Liver (tissue), 7 donors: ENCODE measurements at regions not wholly inside any gene's neighbourhood (a gene's known extent, or its start where the extent isn't known, plus 50 kb on each side); places are given as distances from the start of the nearest gene placed in this dataset.

ENCODE experiments used
- DNase-seq: peaks from one replicate; pipeline ENCODE4 v3.0.0-alpha.2; 2017; ENCODE audit warnings: low spot score
- H3K27ac ChIP-seq, 2 donors: one replicate each; pipeline ENCODE4 v1.7.0; 2013; ENCODE audit warnings: inconsistent platforms in 2 of 2, low read length in 2 of 2, control low read depth in 1 of 2, low read depth in 1 of 2, mild to moderate bottlenecking in 1 of 2
- H3K27me3 ChIP-seq, 4 donors: one replicate each; pipeline versions ENCODE4 v1.6.1 to v1.7.0; 2013; ENCODE audit warnings: low read length in 3 of 4, inconsistent platforms in 1 of 4, mild to moderate bottlenecking in 1 of 4, moderate library complexity in 1 of 4; ENCODE audit not compliant: control insufficient read depth in 4 of 4, insufficient read depth in 4 of 4
- H3K36me3 ChIP-seq, 4 donors: one replicate each; pipeline versions ENCODE4 v1.6.1 to v1.7.0; 2013; ENCODE audit warnings: low read length in 3 of 4, mild to moderate bottlenecking in 3 of 4, low read depth in 1 of 4, moderate library complexity in 1 of 4; ENCODE audit not compliant: control insufficient read depth in 4 of 4, insufficient read depth in 3 of 4
- H3K4me1 ChIP-seq, 4 donors: one replicate each; pipeline versions ENCODE4 v1.6.1 to v1.7.0; 2013; ENCODE audit warnings: low read length in 3 of 4, mild to moderate bottlenecking in 3 of 4, moderate library complexity in 1 of 4; ENCODE audit not compliant: control insufficient read depth in 4 of 4, insufficient read depth in 4 of 4
- H3K4me3 ChIP-seq, 3 donors: one replicate each; pipeline versions ENCODE4 v1.6.1 to v1.7.0; 2013; ENCODE audit warnings: low read length in 3 of 3, control low read depth in 1 of 3, low read depth in 1 of 3, mild to moderate bottlenecking in 1 of 3
- H3K9ac ChIP-seq, 2 donors: one replicate each; pipeline ENCODE4 v1.7.0; 2013; ENCODE audit warnings: low read length in 2 of 2, mild to moderate bottlenecking in 2 of 2, moderate library complexity in 2 of 2, control low read depth in 1 of 2, low read depth in 1 of 2
- H3K9me3 ChIP-seq, 4 donors: one replicate each; pipeline versions ENCODE4 v1.6.1 to v1.7.0; 2013; ENCODE audit warnings: low read length in 3 of 4; ENCODE audit not compliant: control insufficient read depth in 4 of 4
- ATF3 ChIP-seq: IDR thresholded peaks from 2 replicates; pipeline ENCODE4 v1.6.1; 2016; ENCODE audit warnings: antibody characterized with exemption
- EGR1 ChIP-seq, 2 donors: IDR thresholded peaks; 2 replicates each; pipeline ENCODE4 v1.6.1; 2016 to 2018; ENCODE audit warnings: antibody characterized with exemption in 2 of 2, low read depth in 2 of 2
- FOXA1 ChIP-seq: IDR thresholded peaks from 2 replicates; pipeline ENCODE4 v1.6.1; 2016; ENCODE audit warnings: antibody characterized with exemption
- FOXA2 ChIP-seq: IDR thresholded peaks from 2 replicates; pipeline ENCODE4 v1.6.1; 2016; ENCODE audit warnings: antibody characterized with exemption
- GABPA ChIP-seq, 2 donors: IDR thresholded peaks in 1 of 2; conservative IDR thresholded peaks in 1 of 2; 2 replicates each; pipeline ENCODE4 v1.6.1; 2016; ENCODE audit warnings: antibody characterized with exemption in 2 of 2, mild to moderate bottlenecking in 1 of 2, moderate library complexity in 1 of 2
- HNF4A ChIP-seq, 2 donors: conservative IDR thresholded peaks; 2 replicates each; pipeline ENCODE4 v1.6.1; 2016; ENCODE audit warnings: antibody characterized with exemption in 2 of 2, mild to moderate bottlenecking in 2 of 2
- HNF4G ChIP-seq: IDR thresholded peaks from 2 replicates; pipeline ENCODE4 v1.6.1; 2016; ENCODE audit warnings: antibody characterized with exemption
- JUND ChIP-seq, 2 donors: IDR thresholded peaks; 2 replicates each; pipeline ENCODE4 v1.6.1; 2016; ENCODE audit warnings: antibody characterized with exemption in 2 of 2
- NR2F2 ChIP-seq: IDR thresholded peaks from 2 replicates; pipeline ENCODE4 v1.6.1; 2016; ENCODE audit warnings: antibody characterized with exemption
- RAD21 ChIP-seq, 2 donors: IDR thresholded peaks; 2 replicates each; pipeline ENCODE4 v1.6.1; 2016; ENCODE audit warnings: antibody characterized with exemption in 2 of 2, mild to moderate bottlenecking in 2 of 2
- REST ChIP-seq: IDR thresholded peaks from 2 replicates; pipeline ENCODE4 v1.6.1; 2016; ENCODE audit warnings: antibody characterized with exemption, mild to moderate bottlenecking
- RXRA ChIP-seq, 2 donors: IDR thresholded peaks; 2 replicates each; pipeline ENCODE4 v1.6.1; 2017 to 2018; ENCODE audit warnings: antibody characterized with exemption in 2 of 2, mild to moderate bottlenecking in 1 of 2
- SP1 ChIP-seq: IDR thresholded peaks from 2 replicates; pipeline ENCODE4 v1.6.1; 2018; ENCODE audit warnings: antibody characterized with exemption, mild to moderate bottlenecking
- TAF1 ChIP-seq: conservative IDR thresholded peaks from 2 replicates; pipeline ENCODE4 v1.6.1; 2016; ENCODE audit warnings: antibody characterized with exemption, mild to moderate bottlenecking
- YY1 ChIP-seq: IDR thresholded peaks from 2 replicates; pipeline ENCODE4 v1.6.1; 2016; ENCODE audit warnings: antibody characterized with exemption, mild to moderate bottlenecking
- WGBS: extraction: QIAGEN DNeasy Blood & Tissue Kit; methylation state at CpG from one replicate; pipeline ENCODE4 v1.1.7; 2013; 5-methylcytosine and 5-hydroxymethylcytosine counted together
- TF ChIP-seq, protein P1 (sequence below): IDR thresholded peaks from 2 replicates; pipeline ENCODE4 v1.6.1; 2016; ENCODE audit warnings: antibody characterized with exemption
- donor health status: healthy.
- donor health status: healthy.
- donor health status: healthy.
- donor health status: healthy.

DNA sequence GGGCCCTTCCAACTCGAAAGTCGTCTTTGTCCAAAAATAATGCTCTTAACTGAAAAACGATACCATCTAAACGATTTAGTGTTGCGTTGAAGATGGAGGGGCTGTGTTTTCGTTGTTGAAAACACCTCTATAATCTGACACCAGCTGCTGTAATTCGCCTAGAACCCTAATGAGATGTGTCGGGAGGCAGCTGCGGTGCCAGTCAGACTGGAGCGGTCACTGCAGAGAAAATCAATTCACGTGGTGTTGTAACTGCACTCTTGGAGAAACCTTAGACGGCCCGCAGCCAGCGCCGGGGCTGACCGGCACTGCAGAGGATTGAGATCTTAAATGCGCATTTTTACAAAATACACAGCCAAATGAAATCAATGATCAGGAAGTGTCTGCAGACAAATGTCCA lies 339.1 kb downstream of the ZNF536 start (continued):
- TF ChIP-seq REST: no peak
- TF ChIP-seq, protein P1, sequence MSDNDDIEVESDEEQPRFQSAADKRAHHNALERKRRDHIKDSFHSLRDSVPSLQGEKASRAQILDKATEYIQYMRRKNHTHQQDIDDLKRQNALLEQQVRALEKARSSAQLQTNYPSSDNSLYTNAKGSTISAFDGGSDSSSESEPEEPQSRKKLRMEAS: no peak
- TF ChIP-seq FOXA1: no peak
- no peak for TF ChIP-seq NR2F2
- TF ChIP-seq ATF3: no peak
- TF ChIP-seq JUND (IDR thresholded peaks at IDR 0.05): no peak
- TF ChIP-seq FOXA2: no peak
- TF ChIP-seq EGR1 (IDR thresholded peaks at IDR 0.05; ENCODE audit: low read depth in 2 of 2): no peak
- TF ChIP-seq GABPA (IDR thresholded peaks at IDR 0.05 in 1 of 2, conservative IDR thresholded peaks at IDR 0.05 in 1 of 2): no peak
- TF ChIP-seq TAF1: no peak
- no peak for TF ChIP-seq SP1

GRCh38 chr19:30710721-30711120 lies 338.5 kb downstream of the ZNF536 start:
- no peaks in the 10 kb centered on the region for H3K9me3 ChIP-seq
- no peak overlapping the region for H3K9ac ChIP-seq
- no peak for TF ChIP-seq RAD21 (IDR thresholded peaks at IDR 0.05)
- TF ChIP-seq FOXA2: no peak
- no peak for TF ChIP-seq FOXA1
- TF ChIP-seq TAF1: no peak
- TF ChIP-seq NR2F2: no peak
- no peak for TF ChIP-seq ATF3
- TF ChIP-seq HNF4G: no peak
- no peak for TF ChIP-seq EGR1 (IDR thresholded peaks at IDR 0.05; ENCODE audit: low read depth in 2 of 2)
- TF ChIP-seq SP1: no peak
- TF ChIP-seq, protein P1: no peak
- no peak for TF ChIP-seq YY1
- no peak for TF ChIP-seq RXRA (IDR thresholded peaks at IDR 0.05)
- TF ChIP-seq HNF4A (conservative IDR thresholded peaks at IDR 0.05): no peak
- TF ChIP-seq REST: no peak
- H3K4me3 ChIP-seq: no peak overlapping the region
- H3K4me1 ChIP-seq: no peaks in the 10 kb centered on the region
- peaks cover 0 to 5% (median 4%) of the 10 kb centered on the region in 4 donors for H3K27me3 ChIP-seq
- no peak for DNase-seq
- H3K36me3 ChIP-seq: no peaks in the 10 kb centered on the region
- 81% methylated on average over 12 of the region's 12 CpGs for WGBS
- H3K27ac ChIP-seq: no peak overlapping the region
